ENCODE measurements at regions not wholly inside any gene's neighbourhood (a gene's known extent, or its start where the extent isn't known, plus 50 kb on each side); places are given as distances from the start of the nearest gene placed in this dataset.

DNA sequence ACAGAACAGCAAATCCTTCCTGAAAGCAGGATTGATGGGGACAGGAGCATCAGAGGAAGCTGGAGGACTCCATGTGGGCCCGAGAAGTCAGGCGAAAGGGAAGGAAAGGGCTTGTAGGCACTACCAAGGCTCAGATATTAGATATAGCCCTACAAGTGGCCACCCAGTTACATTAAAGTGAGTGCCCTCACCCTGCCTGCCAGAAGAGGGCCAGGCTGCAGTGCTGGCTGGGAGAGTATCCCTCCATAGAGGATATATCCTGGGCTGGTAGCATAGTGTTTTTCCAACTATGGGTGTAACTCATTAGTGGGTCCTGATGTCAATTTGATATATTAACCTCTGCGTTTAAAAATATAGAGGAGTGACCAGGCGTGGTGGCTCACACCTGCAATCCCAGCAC, 285.2 kb downstream of the MYCN start:
- H3K4me2 ChIP-seq (ENCODE audit: low read length): no peak overlapping the region
- no peaks in the 10 kb centered on the region for H3K4me1 ChIP-seq
- H2AFZ ChIP-seq: no peak overlapping the region
- no peak overlapping the region for H3K4me3 ChIP-seq (ENCODE audit: low read depth, low read length)
- TF ChIP-seq, protein P1, sequence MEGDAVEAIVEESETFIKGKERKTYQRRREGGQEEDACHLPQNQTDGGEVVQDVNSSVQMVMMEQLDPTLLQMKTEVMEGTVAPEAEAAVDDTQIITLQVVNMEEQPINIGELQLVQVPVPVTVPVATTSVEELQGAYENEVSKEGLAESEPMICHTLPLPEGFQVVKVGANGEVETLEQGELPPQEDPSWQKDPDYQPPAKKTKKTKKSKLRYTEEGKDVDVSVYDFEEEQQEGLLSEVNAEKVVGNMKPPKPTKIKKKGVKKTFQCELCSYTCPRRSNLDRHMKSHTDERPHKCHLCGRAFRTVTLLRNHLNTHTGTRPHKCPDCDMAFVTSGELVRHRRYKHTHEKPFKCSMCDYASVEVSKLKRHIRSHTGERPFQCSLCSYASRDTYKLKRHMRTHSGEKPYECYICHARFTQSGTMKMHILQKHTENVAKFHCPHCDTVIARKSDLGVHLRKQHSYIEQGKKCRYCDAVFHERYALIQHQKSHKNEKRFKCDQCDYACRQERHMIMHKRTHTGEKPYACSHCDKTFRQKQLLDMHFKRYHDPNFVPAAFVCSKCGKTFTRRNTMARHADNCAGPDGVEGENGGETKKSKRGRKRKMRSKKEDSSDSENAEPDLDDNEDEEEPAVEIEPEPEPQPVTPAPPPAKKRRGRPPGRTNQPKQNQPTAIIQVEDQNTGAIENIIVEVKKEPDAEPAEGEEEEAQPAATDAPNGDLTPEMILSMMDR (IDR thresholded peaks at IDR 0.05): no peak
- H3K36me3 ChIP-seq (ENCODE audit: control insufficient read depth, insufficient read depth, low read length): no peaks in the 10 kb centered on the region
- no peaks in the 10 kb centered on the region for H3K79me2 ChIP-seq
- no peak overlapping the region for H3K9ac ChIP-seq
- no peak overlapping the region for H3K27ac ChIP-seq
- no peaks in the 10 kb centered on the region for H3K9me3 ChIP-seq (ENCODE audit: control insufficient read depth, low read length)
- no peaks in the 10 kb centered on the region for H3K27me3 ChIP-seq (ENCODE audit: control insufficient read depth, insufficient read depth, low read length)

DNA sequence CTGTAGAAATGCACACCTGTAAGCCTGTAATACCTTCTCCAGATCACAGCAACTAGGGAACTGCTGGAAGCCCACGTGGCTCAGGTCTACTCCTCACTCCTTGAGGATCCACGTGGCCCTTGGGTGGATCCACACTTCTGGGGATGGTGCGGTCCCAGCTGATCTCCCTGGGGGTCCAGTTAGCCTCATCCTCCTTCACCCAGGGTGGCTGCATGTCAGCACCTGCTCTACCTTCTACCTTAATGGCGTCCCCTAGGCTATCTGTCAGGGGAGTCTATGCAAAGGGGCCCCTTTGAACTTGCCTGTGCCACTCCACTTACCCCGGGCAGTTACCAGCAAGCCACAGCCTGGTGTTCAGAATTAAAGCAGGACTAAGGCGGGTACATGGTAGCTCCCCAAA, 284.7 kb downstream of the MYCN start:
- H3K27me3 ChIP-seq (ENCODE audit: control insufficient read depth, insufficient read depth, low read length): no peaks in the 10 kb centered on the region

DNA sequence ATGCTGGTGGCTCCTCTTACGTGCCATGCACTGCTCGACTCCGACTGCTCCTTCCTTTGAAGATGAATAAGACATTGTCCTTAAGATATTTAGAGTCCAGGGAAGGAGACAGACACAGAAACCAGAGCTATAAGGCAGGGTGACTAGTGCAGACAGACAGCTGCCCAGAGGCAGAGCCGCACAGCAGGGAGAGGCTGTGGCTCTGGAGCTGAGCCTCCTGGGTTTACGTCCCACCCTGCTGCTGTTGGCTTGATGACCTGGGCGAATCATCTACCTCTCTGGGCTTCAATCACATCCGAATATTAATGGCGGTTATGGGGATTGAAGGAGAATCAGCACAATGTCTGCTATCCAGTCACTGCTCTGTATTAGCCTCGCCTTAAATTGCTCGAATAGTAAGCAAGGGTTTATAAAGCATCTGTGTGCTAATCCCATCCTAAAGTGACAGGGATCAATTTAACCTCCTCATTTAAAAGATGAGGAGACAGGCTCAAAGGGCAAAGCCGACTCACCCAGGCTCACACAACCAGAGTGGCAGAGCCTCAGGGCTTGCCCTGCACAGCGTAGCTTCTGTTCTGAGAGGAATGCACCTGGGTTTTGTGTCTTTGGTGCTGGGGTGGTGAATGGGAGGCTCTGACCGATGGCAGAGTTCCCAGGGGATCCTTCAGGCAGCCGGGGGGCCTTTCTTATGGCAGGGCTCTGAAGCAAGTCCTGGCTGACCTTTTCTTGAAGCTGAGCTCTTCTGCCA, 284.1 kb downstream of the MYCN start:
- H3K4me3 ChIP-seq (ENCODE audit: low read depth, low read length): no peak overlapping the region
- no peak overlapping the region for H3K9ac ChIP-seq
- H3K4me2 ChIP-seq (ENCODE audit: low read length): no peak overlapping the region
- no peaks in the 10 kb centered on the region for H3K27me3 ChIP-seq (ENCODE audit: control insufficient read depth, insufficient read depth, low read length)
- H3K4me1 ChIP-seq: no peaks in the 10 kb centered on the region
- TF ChIP-seq, protein P1 (IDR thresholded peaks at IDR 0.05): no peak
- no peaks in the 10 kb centered on the region for H3K9me3 ChIP-seq (ENCODE audit: control insufficient read depth, low read length)
- no peak overlapping the region for H2AFZ ChIP-seq
- no peaks in the 10 kb centered on the region for H3K36me3 ChIP-seq (ENCODE audit: control insufficient read depth, insufficient read depth, low read length)
- H3K27ac ChIP-seq: no peak overlapping the region
- H3K79me2 ChIP-seq: no peaks in the 10 kb centered on the region

More for the DNA sequence above, 284.7 kb downstream of the MYCN start:
- Histone ChIP-seq H3K9ac (no peak overlapping the region), H3K79me2 (no peaks in the 10 kb centered on the region), H3K4me1 (no peaks in the 10 kb centered on the region), H3K36me3 (ENCODE audit: control insufficient read depth, insufficient read depth, low read length) (no peaks in the 10 kb centered on the region), H2AFZ (no peak overlapping the region), H3K9me3 (ENCODE audit: control insufficient read depth, low read length) (no peaks in the 10 kb centered on the region), H3K4me2 (ENCODE audit: low read length) (no peak overlapping the region), H3K4me3 (ENCODE audit: low read depth, low read length) (no peak overlapping the region), H3K27ac (no peak overlapping the region)
- TF ChIP-seq, protein P1 (IDR thresholded peaks at IDR 0.05): no peak

DNA sequence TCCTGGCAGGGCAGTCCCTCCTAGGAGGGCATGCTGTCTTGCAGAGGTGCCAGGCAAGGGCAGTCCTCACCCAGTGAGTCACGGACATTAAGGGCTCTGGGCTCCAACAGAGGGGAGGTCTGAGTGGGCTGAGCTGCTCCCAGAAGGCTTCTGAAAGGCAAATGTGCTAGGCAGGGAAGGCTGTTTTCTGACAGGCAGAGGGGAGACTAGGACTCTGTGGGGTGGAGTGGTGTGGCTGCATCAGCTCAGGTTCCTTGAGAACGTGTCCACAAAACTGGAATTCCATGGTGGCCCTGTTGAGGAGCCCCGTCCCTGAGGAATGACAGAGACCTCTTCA, 283.5 kb downstream of the MYCN start:
- no peak overlapping the region for H3K4me2 ChIP-seq (ENCODE audit: low read length)
- no peak overlapping the region for H3K27ac ChIP-seq
- H3K79me2 ChIP-seq: no peaks in the 10 kb centered on the region
- no peaks in the 10 kb centered on the region for H3K36me3 ChIP-seq (ENCODE audit: control insufficient read depth, insufficient read depth, low read length)
- H3K9me3 ChIP-seq (ENCODE audit: control insufficient read depth, low read length): no peaks in the 10 kb centered on the region
- no peak overlapping the region for H2AFZ ChIP-seq
- TF ChIP-seq, protein P1 (IDR thresholded peaks at IDR 0.05): no peak
- no peak overlapping the region for H3K4me3 ChIP-seq (ENCODE audit: low read depth, low read length)
- H3K27me3 ChIP-seq (ENCODE audit: control insufficient read depth, insufficient read depth, low read length): no peaks in the 10 kb centered on the region
- H3K9ac ChIP-seq: no peak overlapping the region
- H3K4me1 ChIP-seq: no peaks in the 10 kb centered on the region
